Tibial nerve (tissue), 3 donors: ENCODE measurements at regions not wholly inside any gene's neighbourhood (a gene's known extent, or its start where the extent isn't known, plus 50 kb on each side); places are given as distances from the start of the nearest gene placed in this dataset.

Experiments
- CTCF ChIP-seq, 5 experiments: fragments of 200-600 bp in 3 of 5; fragments of 450-650 bp in 2 of 5; sonication (generic) in 3 of 5; IDR thresholded peaks; one replicate each; pipeline ENCODE4 v1.5.1; 2016 to 2019; ENCODE audit warnings: antibody characterized with exemption in 5 of 5, mild to moderate bottlenecking in 3 of 5, moderate library complexity in 2 of 5
- POLR2A ChIP-seq, 2 donors: fragments of 450-650 bp; IDR thresholded peaks; one replicate each; pipeline ENCODE4 v1.6.1; 2017; ENCODE audit warnings: antibody characterized with exemption in 2 of 2, mild to moderate bottlenecking in 2 of 2, moderate library complexity in 2 of 2

GRCh38 chr4:64503945-64504675, 94.9 kb upstream of the TECRL start:
- TF ChIP-seq CTCF (IDR thresholded peaks at IDR 0.05) = no peak
- TF ChIP-seq POLR2A (IDR thresholded peaks at IDR 0.05) = no peak
